GM12878 (cell line): ENCODE measurements at regions not wholly inside any gene's neighbourhood (a gene's known extent, or its start where the extent isn't known, plus 50 kb on each side); places are given as distances from the start of the nearest gene placed in this dataset.

ENCODE experiments used
- ATAC-seq: fragments of 200-7000 bp; cut with Tn5 transposase; 3 replicates; pipeline ENCODE4 v1.9.1; 2020; ENCODE audit warnings: mild to moderate bottlenecking, moderate library complexity
- BruUV-seq: library from RNA; stranded (reverse); fragments of 400-500 nt; replicated peaks from 2 replicates; lab custom pipeline; 2021; lab: Mats Ljungman, UMichigan
- CTCF ChIA-PET: fragments of 300-600 bp; sonication (Branson Sonifier 250); formaldehyde crosslinking; extraction: SDS; loops from one replicate; lab custom pipeline; 2021; ENCODE audit warnings: inconsistent platforms; lab: Yijun Ruan, JAX
- POLR2A ChIA-PET: fragments of 350-600 bp; formaldehyde crosslinking; extraction: SDS; loops from one replicate; lab custom pipeline; 2021; ENCODE audit warnings: inconsistent platforms; lab: Charles Lee
- RAD21 ChIA-PET: fragments of 300-600 bp; sonication (Branson Sonifier 250); formaldehyde crosslinking; loops from one replicate; lab custom pipeline; 2023; ENCODE audit warnings: antibody characterized with exemption; ENCODE audit not compliant: unreplicated experiment; lab: Charles Lee
- SMC1A ChIA-PET: fragments of 300-600 bp; sonication (Branson Sonifier 250); formaldehyde crosslinking; loops from one replicate; lab custom pipeline; 2023; ENCODE audit not compliant: unreplicated experiment, uncharacterized antibody; lab: Charles Lee
- DNase-seq: peaks from one replicate; pipeline ENCODE4 v3.0.0-alpha.2; 2011; ENCODE audit warnings: low read depth, low spot score
- FAIRE-seq: peaks from 3 replicates; lab custom pipeline; 2011; peaks lifted over from hg19 to GRCh38; lab: Jason Lieb, UNC
- H2AFZ ChIP-seq: 2 replicates; pipeline ENCODE4 v1.6.0; 2011; ENCODE audit warnings: low read depth, low read length, control low read depth; ENCODE audit not compliant: control insufficient read depth
- H3K27ac ChIP-seq: 2 replicates; pipeline ENCODE4 v1.5.1; 2011; ENCODE audit warnings: control low read depth; ENCODE audit not compliant: control insufficient read depth, insufficient read depth
- H3K27me3 ChIP-seq, 2 experiments: replicated peaks in 1 of 2; 2 replicates each; pipeline versions ENCODE4 v1.6.0 to v1.6.1; 2011; ENCODE audit warnings: low read length in 1 of 2; ENCODE audit not compliant: control insufficient read depth in 2 of 2, insufficient read depth in 2 of 2
- H3K36me3 ChIP-seq, 2 experiments: 2 replicates each; pipeline ENCODE4 v1.5.1; 2011; ENCODE audit warnings: low read length in 1 of 2; ENCODE audit not compliant: control insufficient read depth in 2 of 2, insufficient read depth in 2 of 2
- H3K4me1 ChIP-seq: 2 replicates; pipeline ENCODE4 v1.6.1; 2011; ENCODE audit warnings: mild to moderate bottlenecking, low read length, moderate library complexity, mixed read lengths; ENCODE audit not compliant: control insufficient read depth, insufficient read depth
- H3K4me2 ChIP-seq: 2 replicates; pipeline ENCODE4 v1.6.0; 2011; ENCODE audit warnings: control low read depth; ENCODE audit not compliant: control insufficient read depth, insufficient read depth
- H3K4me3 ChIP-seq: fragments of 200-600 bp; sonication (generic); 2 replicates; pipeline ENCODE4 v1.5.1; 2016
- H3K79me2 ChIP-seq: 2 replicates; pipeline ENCODE4 v1.6.0; 2011; ENCODE audit warnings: low read length; ENCODE audit not compliant: control insufficient read depth, insufficient read depth
- H3K9ac ChIP-seq: 2 replicates; pipeline ENCODE4 v1.8.0; 2011; ENCODE audit warnings: low read length, control low read depth, mixed read lengths; ENCODE audit not compliant: control insufficient read depth, insufficient read depth
- H3K9me3 ChIP-seq: replicated peaks from 3 replicates; pipeline ENCODE4 v1.5.1; 2011; ENCODE audit warnings: mild to moderate bottlenecking, low read length; ENCODE audit not compliant: control insufficient read depth, insufficient read depth
- H4K20me1 ChIP-seq: 2 replicates; pipeline ENCODE4 v1.6.0; 2011; ENCODE audit not compliant: control insufficient read depth, insufficient read depth
- BCL11A ChIP-seq: IDR thresholded peaks from 2 replicates; pipeline ENCODE4 v1.6.1; 2011; ENCODE audit warnings: low read depth, low read length
- CBX5 ChIP-seq: sonication (generic); IDR thresholded peaks from 2 replicates; pipeline ENCODE4 v1.6.1; 2016; ENCODE audit warnings: low read depth, moderate library complexity, mild to moderate bottlenecking, inconsistent platforms
- EP300 ChIP-seq, 2 experiments: fragments of 150-350 bp in 1 of 2; IDR thresholded peaks; 2 replicates each; pipeline ENCODE4 v1.6.1; 2011 to 2012; ENCODE audit warnings: low read depth in 2 of 2, low read length in 2 of 2, borderline replicate concordance in 1 of 2, improper control_type of control experiment in 1 of 2, inconsistent platforms in 1 of 2; ENCODE audit not compliant: control insufficient read depth in 1 of 2
- EZH2 ChIP-seq: IDR thresholded peaks from 2 replicates; pipeline ENCODE4 v1.6.1; 2012; ENCODE audit warnings: low read depth, mild to moderate bottlenecking, control low read depth, inconsistent platforms, low read length, borderline replicate concordance; ENCODE audit not compliant: control insufficient read depth
- GABPA ChIP-seq: IDR thresholded peaks from 2 replicates; pipeline ENCODE4 v1.6.1; 2014; ENCODE audit warnings: antibody characterized with exemption, low read depth, mild to moderate bottlenecking, inconsistent platforms
- HDAC6 ChIP-seq: fragments of 200-600 bp; sonication (generic); IDR thresholded peaks from one replicate; pipeline ENCODE4 v1.8.0; 2017; ENCODE audit warnings: antibody characterized with exemption; ENCODE audit not compliant: unreplicated experiment
- PAX5 ChIP-seq: IDR thresholded peaks from 2 replicates; pipeline ENCODE4 v1.6.1; 2011; ENCODE audit warnings: low read depth, low read length, borderline replicate concordance
- PML ChIP-seq: IDR thresholded peaks from 2 replicates; pipeline ENCODE4 v1.6.1; 2012; ENCODE audit warnings: low read length, inconsistent platforms
- WGBS: methylation state at CpG from one replicate; pipeline ENCODE4 v1.1.6; 2016; ENCODE audit warnings: low lambda C conversion rate; ENCODE audit not compliant: insufficient replicate concordance, insufficient coverage; ENCODE audit errors: missing lambda C conversion rate; 5-methylcytosine and 5-hydroxymethylcytosine counted together
- in situ Hi-C: fragments of 300-500 bp; cut with MboI; formaldehyde crosslinking; loops from 9 replicates; pipeline ENCODE4 v1.14.3; 2018; ENCODE audit warnings: mixed read lengths
- intact Hi-C: fragments of 100-400 bp; cut with micrococcal nuclease; formaldehyde crosslinking; loops from one replicate; pipeline ENCODE4 v1.14.2; 2022; ENCODE audit not compliant: unreplicated experiment
- TF ChIP-seq, protein P1 (sequence below): IDR thresholded peaks from 2 replicates; pipeline ENCODE4 v1.6.1; 2011; ENCODE audit warnings: borderline replicate concordance, low read depth, mild to moderate bottlenecking, moderate library complexity, low read length; ENCODE audit not compliant: insufficient read depth, poor library complexity, severe bottlenecking
- TF ChIP-seq, protein P2 (sequence below): fragments of 450-650 bp; IDR thresholded peaks from 2 replicates; pipeline ENCODE4 v1.6.1; 2014; ENCODE audit warnings: mild to moderate bottlenecking
- TF ChIP-seq, protein P3 (sequence below): fragments of 150-350 bp; IDR thresholded peaks from 2 replicates; pipeline ENCODE4 v1.6.1; 2014; ENCODE audit warnings: mild to moderate bottlenecking, low read depth, low read length
- TF ChIP-seq, protein P4 (sequence below): fragments of 450-650 bp; IDR thresholded peaks from 2 replicates; pipeline ENCODE4 v1.6.1; 2016; ENCODE audit warnings: mild to moderate bottlenecking
- TF ChIP-seq, protein P5 (sequence below): fragments of 450-650 bp; IDR thresholded peaks from 2 replicates; pipeline ENCODE4 v1.6.1; 2017; ENCODE audit warnings: low read depth, mild to moderate bottlenecking, moderate library complexity
- TF ChIP-seq, protein P6 (sequence below): fragments of 450-650 bp; IDR thresholded peaks from 2 replicates; pipeline ENCODE4 v1.6.1; 2017; ENCODE audit warnings: mild to moderate bottlenecking, low read depth, inconsistent platforms; ENCODE audit not compliant: poor library complexity, severe bottlenecking

DNA sequence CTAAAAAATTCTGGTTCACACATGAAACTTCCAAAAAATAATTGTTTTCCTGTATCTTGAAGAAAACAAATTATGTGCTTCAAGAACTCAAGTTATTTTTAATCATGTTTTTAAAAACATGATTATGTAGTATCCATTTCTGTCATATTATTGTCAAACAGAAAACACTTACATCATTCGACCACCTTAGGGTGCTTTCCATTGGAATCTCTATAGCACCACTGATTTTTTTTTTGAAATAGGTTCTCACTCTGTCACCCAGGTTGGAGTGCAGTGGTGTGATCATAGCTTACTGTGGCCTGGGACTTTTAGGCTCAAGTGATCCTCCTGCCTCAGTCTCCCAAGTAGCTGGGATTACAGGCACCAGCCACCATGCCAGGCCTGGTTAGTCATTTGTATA is 457.3 kb downstream of the SI start:
- Histone ChIP-seq H2AFZ (no peak overlapping the region), H3K9me3 (no peaks in the 10 kb centered on the region), H3K27ac (no peak overlapping the region), H3K36me3 (no peaks in the 10 kb centered on the region), H4K20me1 (no peaks in the 10 kb centered on the region), H3K4me3 (no peak overlapping the region), H3K9ac (no peak overlapping the region), H3K79me2 (no peaks in the 10 kb centered on the region), H3K27me3 (no peaks in the 10 kb centered on the region), H3K4me2 (no peak overlapping the region), H3K4me1 (no peaks in the 10 kb centered on the region)
- POLR2A ChIA-PET = interaction anchor here (0.8 to 1.3 kb wide), 2 partner anchors 9 to 16 kb away, joined by 3 to 5 read pairs; no protein-coding TSS in a partner anchor
- BruUV-seq = no TSS peak
- CTCF ChIA-PET = no interaction called here
- FAIRE-seq = no peak
- 0% methylated on average over 1 of the region's 1 CpG for WGBS
- RAD21 ChIA-PET = no interaction called here
- ATAC-seq = peak; percentile 86
- SMC1A ChIA-PET = interaction anchor here (1.0 kb wide), 1 partner anchor 50 kb away, joined by 3 read pairs; no protein-coding TSS in a partner anchor
- intact Hi-C loops = no loop called here
- in situ Hi-C loops = no loop called here
- DNase-seq = no peak
- TF ChIP-seq PAX5 (no peak), EZH2 (no peak), PML (peak; percentile 39; the same call in 1 of the 2 replicates), CBX5 (no peak), EP300 (IDR thresholded peaks at IDR 0.05; ENCODE audit: borderline replicate concordance in 1 of 2, control insufficient read depth in 1 of 2, low read depth in 2 of 2, low read length in 2 of 2) (0 out of 4 replicates have a peak, but pooled peaks of 1 of the 2 experiments have one; percentile 22), HDAC6 (no peak), BCL11A (peak; percentile 64; the same call in 1 of the 2 replicates), GABPA (peak; percentile 42; the same call in 1 of the 2 replicates)
- TF ChIP-seq, protein P1, sequence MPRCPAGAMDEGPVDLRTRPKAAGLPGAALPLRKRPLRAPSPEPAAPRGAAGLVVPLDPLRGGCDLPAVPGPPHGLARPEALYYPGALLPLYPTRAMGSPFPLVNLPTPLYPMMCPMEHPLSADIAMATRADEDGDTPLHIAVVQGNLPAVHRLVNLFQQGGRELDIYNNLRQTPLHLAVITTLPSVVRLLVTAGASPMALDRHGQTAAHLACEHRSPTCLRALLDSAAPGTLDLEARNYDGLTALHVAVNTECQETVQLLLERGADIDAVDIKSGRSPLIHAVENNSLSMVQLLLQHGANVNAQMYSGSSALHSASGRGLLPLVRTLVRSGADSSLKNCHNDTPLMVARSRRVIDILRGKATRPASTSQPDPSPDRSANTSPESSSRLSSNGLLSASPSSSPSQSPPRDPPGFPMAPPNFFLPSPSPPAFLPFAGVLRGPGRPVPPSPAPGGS = no peak
- TF ChIP-seq, protein P2, sequence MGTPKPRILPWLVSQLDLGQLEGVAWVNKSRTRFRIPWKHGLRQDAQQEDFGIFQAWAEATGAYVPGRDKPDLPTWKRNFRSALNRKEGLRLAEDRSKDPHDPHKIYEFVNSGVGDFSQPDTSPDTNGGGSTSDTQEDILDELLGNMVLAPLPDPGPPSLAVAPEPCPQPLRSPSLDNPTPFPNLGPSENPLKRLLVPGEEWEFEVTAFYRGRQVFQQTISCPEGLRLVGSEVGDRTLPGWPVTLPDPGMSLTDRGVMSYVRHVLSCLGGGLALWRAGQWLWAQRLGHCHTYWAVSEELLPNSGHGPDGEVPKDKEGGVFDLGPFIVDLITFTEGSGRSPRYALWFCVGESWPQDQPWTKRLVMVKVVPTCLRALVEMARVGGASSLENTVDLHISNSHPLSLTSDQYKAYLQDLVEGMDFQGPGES = no peak
- TF ChIP-seq, protein P3, sequence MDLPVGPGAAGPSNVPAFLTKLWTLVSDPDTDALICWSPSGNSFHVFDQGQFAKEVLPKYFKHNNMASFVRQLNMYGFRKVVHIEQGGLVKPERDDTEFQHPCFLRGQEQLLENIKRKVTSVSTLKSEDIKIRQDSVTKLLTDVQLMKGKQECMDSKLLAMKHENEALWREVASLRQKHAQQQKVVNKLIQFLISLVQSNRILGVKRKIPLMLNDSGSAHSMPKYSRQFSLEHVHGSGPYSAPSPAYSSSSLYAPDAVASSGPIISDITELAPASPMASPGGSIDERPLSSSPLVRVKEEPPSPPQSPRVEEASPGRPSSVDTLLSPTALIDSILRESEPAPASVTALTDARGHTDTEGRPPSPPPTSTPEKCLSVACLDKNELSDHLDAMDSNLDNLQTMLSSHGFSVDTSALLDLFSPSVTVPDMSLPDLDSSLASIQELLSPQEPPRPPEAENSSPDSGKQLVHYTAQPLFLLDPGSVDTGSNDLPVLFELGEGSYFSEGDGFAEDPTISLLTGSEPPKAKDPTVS = no peak
- TF ChIP-seq, protein P4, sequence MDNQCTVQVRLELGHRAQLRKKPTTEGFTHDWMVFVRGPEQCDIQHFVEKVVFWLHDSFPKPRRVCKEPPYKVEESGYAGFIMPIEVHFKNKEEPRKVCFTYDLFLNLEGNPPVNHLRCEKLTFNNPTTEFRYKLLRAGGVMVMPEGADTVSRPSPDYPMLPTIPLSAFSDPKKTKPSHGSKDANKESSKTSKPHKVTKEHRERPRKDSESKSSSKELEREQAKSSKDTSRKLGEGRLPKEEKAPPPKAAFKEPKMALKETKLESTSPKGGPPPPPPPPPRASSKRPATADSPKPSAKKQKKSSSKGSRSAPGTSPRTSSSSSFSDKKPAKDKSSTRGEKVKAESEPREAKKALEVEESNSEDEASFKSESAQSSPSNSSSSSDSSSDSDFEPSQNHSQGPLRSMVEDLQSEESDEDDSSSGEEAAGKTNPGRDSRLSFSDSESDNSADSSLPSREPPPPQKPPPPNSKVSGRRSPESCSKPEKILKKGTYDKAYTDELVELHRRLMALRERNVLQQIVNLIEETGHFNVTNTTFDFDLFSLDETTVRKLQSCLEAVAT = no peak
- TF ChIP-seq, protein P5, sequence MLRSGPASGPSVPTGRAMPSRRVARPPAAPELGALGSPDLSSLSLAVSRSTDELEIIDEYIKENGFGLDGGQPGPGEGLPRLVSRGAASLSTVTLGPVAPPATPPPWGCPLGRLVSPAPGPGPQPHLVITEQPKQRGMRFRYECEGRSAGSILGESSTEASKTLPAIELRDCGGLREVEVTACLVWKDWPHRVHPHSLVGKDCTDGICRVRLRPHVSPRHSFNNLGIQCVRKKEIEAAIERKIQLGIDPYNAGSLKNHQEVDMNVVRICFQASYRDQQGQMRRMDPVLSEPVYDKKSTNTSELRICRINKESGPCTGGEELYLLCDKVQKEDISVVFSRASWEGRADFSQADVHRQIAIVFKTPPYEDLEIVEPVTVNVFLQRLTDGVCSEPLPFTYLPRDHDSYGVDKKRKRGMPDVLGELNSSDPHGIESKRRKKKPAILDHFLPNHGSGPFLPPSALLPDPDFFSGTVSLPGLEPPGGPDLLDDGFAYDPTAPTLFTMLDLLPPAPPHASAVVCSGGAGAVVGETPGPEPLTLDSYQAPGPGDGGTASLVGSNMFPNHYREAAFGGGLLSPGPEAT = 0 out of 2 replicates have a peak, but pooled peaks have one; percentile 14
- TF ChIP-seq, protein P6, sequence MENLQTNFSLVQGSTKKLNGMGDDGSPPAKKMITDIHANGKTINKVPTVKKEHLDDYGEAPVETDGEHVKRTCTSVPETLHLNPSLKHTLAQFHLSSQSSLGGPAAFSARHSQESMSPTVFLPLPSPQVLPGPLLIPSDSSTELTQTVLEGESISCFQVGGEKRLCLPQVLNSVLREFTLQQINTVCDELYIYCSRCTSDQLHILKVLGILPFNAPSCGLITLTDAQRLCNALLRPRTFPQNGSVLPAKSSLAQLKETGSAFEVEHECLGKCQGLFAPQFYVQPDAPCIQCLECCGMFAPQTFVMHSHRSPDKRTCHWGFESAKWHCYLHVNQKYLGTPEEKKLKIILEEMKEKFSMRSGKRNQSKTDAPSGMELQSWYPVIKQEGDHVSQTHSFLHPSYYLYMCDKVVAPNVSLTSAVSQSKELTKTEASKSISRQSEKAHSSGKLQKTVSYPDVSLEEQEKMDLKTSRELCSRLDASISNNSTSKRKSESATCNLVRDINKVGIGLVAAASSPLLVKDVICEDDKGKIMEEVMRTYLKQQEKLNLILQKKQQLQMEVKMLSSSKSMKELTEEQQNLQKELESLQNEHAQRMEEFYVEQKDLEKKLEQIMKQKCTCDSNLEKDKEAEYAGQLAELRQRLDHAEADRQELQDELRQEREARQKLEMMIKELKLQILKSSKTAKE = no peak
